WTC11 (cell line): ENCODE measurements at regions not wholly inside any gene's neighbourhood (a gene's known extent, or its start where the extent isn't known, plus 50 kb on each side); places are given as distances from the start of the nearest gene placed in this dataset.

Experiments used
- ATAC-seq: fragments of 200-7000 bp; cut with Tn5 transposase; 2 replicates; pipeline ENCODE4 v1.10.0; 2021; ENCODE audit warnings: mild to moderate bottlenecking, moderate library complexity
- CTCF ChIA-PET: fragments of 300-600 bp; sonication (Branson Sonifier 250); formaldehyde crosslinking; loops from one replicate; lab custom pipeline; 2021; ENCODE audit warnings: antibody characterized with exemption; lab: Charles Lee
- POLR2A ChIA-PET: fragments of 350-600 bp; sonication (Branson Sonifier 250); formaldehyde crosslinking; loops from one replicate; lab custom pipeline; 2021; ENCODE audit warnings: antibody characterized with exemption; lab: Charles Lee
- DNase-seq: peaks from one replicate; pipeline ENCODE4 v3.0.0; 2021; ENCODE audit warnings: low spot score
- H3K27ac Mint-ChIP-seq: 2 replicates; pipeline ENCODE4 v1.8.0; 2021; ENCODE audit warnings: mixed read lengths
- H3K27me3 Mint-ChIP-seq: 2 replicates; pipeline ENCODE4 v1.8.0; 2021; ENCODE audit warnings: low read depth, mild to moderate bottlenecking, moderate library complexity, mixed read lengths
- H3K36me3 Mint-ChIP-seq: 2 replicates; pipeline ENCODE4 v1.8.0; 2021; ENCODE audit warnings: mixed read lengths
- H3K4me1 Mint-ChIP-seq: 2 replicates; pipeline ENCODE4 v1.8.0; 2022; ENCODE audit warnings: mixed read lengths
- H3K4me3 Mint-ChIP-seq: 2 replicates; pipeline ENCODE4 v1.8.0; 2021; ENCODE audit warnings: mild to moderate bottlenecking, moderate library complexity, mixed read lengths
- H3K9me3 Mint-ChIP-seq: 2 replicates; pipeline ENCODE4 v1.8.0; 2021; ENCODE audit warnings: mixed read lengths
- CREB1 ChIP-seq: sonication (generic); formaldehyde crosslinking; IDR thresholded peaks from 2 replicates; pipeline ENCODE4 v1.8.0; 2023; ENCODE audit warnings: mild to moderate bottlenecking, missing genetic modification reagents
- CREM ChIP-seq: sonication (generic); formaldehyde crosslinking; IDR thresholded peaks from 2 replicates; pipeline ENCODE4 v1.8.1; 2022; ENCODE audit warnings: mild to moderate bottlenecking, missing genetic modification reagents, moderate library complexity
- ELF4 ChIP-seq: sonication (generic); formaldehyde crosslinking; IDR thresholded peaks from 2 replicates; pipeline ENCODE4 v1.8.1; 2022; ENCODE audit warnings: low read depth, mild to moderate bottlenecking, moderate library complexity, missing genetic modification reagents
- ESRRA ChIP-seq: sonication (generic); formaldehyde crosslinking; IDR thresholded peaks from 2 replicates; pipeline ENCODE4 v1.8.1; 2022; ENCODE audit warnings: mild to moderate bottlenecking, missing genetic modification reagents, borderline replicate concordance
- GRHL2 ChIP-seq: fragments of 250-450 bp; sonication (Bioruptor Pico); IDR thresholded peaks from 2 replicates; pipeline ENCODE4 v1.8.0; 2022; ENCODE audit warnings: mild to moderate bottlenecking, moderate library complexity; ENCODE audit not compliant: insufficient replicate concordance, severe bottlenecking
- IRF2 ChIP-seq: sonication (generic); formaldehyde crosslinking; IDR thresholded peaks from 2 replicates; pipeline ENCODE4 v1.8.0; 2022; ENCODE audit warnings: low read depth, missing genetic modification reagents, borderline replicate concordance
- MXD4 ChIP-seq: fragments of 250-450 bp; sonication (Bioruptor Pico); IDR thresholded peaks from 2 replicates; pipeline ENCODE4 v1.8.0; 2021; ENCODE audit warnings: mild to moderate bottlenecking, moderate library complexity, borderline replicate concordance
- NFYB ChIP-seq: sonication (generic); formaldehyde crosslinking; conservative IDR thresholded peaks from 2 replicates; pipeline ENCODE4 v1.8.0; 2022; ENCODE audit warnings: low read depth, missing genetic modification reagents
- NR3C1 ChIP-seq: sonication (generic); formaldehyde crosslinking; conservative IDR thresholded peaks from 2 replicates; pipeline ENCODE4 v1.8.1; 2023; ENCODE audit warnings: low read depth, mild to moderate bottlenecking, missing genetic modification reagents
- OVOL2 ChIP-seq: fragments of 250-450 bp; sonication (Bioruptor Pico); IDR thresholded peaks from 2 replicates; pipeline ENCODE4 v1.9.0; 2021; ENCODE audit warnings: mild to moderate bottlenecking, borderline replicate concordance
- RELA ChIP-seq: sonication (generic); formaldehyde crosslinking; IDR thresholded peaks from 2 replicates; pipeline ENCODE4 v1.8.1; 2022; ENCODE audit warnings: missing genetic modification reagents, mild to moderate bottlenecking, borderline replicate concordance
- SMAD3 ChIP-seq: sonication (generic); formaldehyde crosslinking; IDR thresholded peaks from 2 replicates; pipeline ENCODE4 v1.8.0; 2022; ENCODE audit warnings: missing genetic modification reagents, mild to moderate bottlenecking, borderline replicate concordance
- SMAD4 ChIP-seq: sonication (generic); formaldehyde crosslinking; IDR thresholded peaks from 2 replicates; pipeline ENCODE4 v1.8.0; 2022; ENCODE audit warnings: mild to moderate bottlenecking, missing genetic modification reagents
- TCF7 ChIP-seq: sonication (generic); formaldehyde crosslinking; IDR thresholded peaks from 2 replicates; pipeline ENCODE4 v1.8.0; 2022; ENCODE audit warnings: mild to moderate bottlenecking, low read depth, missing genetic modification reagents, moderate library complexity
- ZNF263 ChIP-seq: sonication (generic); formaldehyde crosslinking; IDR thresholded peaks from 2 replicates; pipeline ENCODE4 v1.8.1; 2022; ENCODE audit warnings: low read depth, mild to moderate bottlenecking, moderate library complexity, missing genetic modification reagents
- ZNF317 ChIP-seq: sonication (generic); formaldehyde crosslinking; IDR thresholded peaks from 2 replicates; pipeline ENCODE4 v1.8.1; 2023; ENCODE audit warnings: low read depth, mild to moderate bottlenecking, moderate library complexity, missing genetic modification reagents, borderline replicate concordance
- ZNF423 ChIP-seq: fragments of 250-450 bp; sonication (Bioruptor Pico); IDR thresholded peaks from 2 replicates; pipeline ENCODE4 v2.1.2; 2022; ENCODE audit warnings: mild to moderate bottlenecking, moderate library complexity
- TF ChIP-seq, protein P1 (sequence below): sonication (generic); formaldehyde crosslinking; IDR thresholded peaks from 2 replicates; pipeline ENCODE4 v1.8.0; 2022; ENCODE audit warnings: missing genetic modification reagents
- TF ChIP-seq, protein P2 (sequence below): sonication (generic); formaldehyde crosslinking; conservative IDR thresholded peaks from 2 replicates; pipeline ENCODE4 v1.8.1; 2022; ENCODE audit warnings: mild to moderate bottlenecking, missing genetic modification reagents
- TF ChIP-seq, protein P3 (sequence below): sonication (generic); formaldehyde crosslinking; IDR thresholded peaks from 2 replicates; pipeline ENCODE4 v1.8.0; 2022; ENCODE audit warnings: mild to moderate bottlenecking, missing genetic modification reagents
- TF ChIP-seq, protein P4 (sequence below): sonication (generic); formaldehyde crosslinking; IDR thresholded peaks from 2 replicates; pipeline ENCODE4 v1.8.1; 2022; ENCODE audit warnings: mild to moderate bottlenecking, moderate library complexity, missing genetic modification reagents
- TF ChIP-seq, protein P5 (sequence below): sonication (generic); formaldehyde crosslinking; IDR thresholded peaks from 2 replicates; pipeline ENCODE4 v1.8.0; 2022; ENCODE audit warnings: mild to moderate bottlenecking, missing genetic modification reagents

DNA sequence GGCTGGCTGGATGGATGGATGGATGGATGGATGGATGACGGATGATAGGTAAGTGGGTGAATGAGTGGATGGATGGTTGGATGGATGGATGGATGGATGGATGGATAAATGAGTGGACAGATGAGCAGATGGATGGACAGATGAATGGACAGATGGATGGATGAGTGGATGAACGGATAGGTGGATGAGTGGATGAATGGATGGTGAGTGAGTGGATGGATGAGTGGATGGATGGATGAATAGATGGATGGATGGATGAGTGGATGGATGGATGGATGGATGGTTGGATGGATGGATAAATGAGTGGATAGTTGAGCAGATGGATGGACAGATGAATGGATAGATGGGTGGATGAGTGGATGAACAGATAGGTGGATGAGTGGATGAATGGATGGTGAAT lies 340.7 kb upstream of the AUTS2 start (continued):
- TF ChIP-seq ESRRA (CRISPR knock-in tag) (no peak), TCF7 (CRISPR knock-in tag) (no peak), ZNF423 (CRISPR knock-in tag) (no peak)

DNA sequence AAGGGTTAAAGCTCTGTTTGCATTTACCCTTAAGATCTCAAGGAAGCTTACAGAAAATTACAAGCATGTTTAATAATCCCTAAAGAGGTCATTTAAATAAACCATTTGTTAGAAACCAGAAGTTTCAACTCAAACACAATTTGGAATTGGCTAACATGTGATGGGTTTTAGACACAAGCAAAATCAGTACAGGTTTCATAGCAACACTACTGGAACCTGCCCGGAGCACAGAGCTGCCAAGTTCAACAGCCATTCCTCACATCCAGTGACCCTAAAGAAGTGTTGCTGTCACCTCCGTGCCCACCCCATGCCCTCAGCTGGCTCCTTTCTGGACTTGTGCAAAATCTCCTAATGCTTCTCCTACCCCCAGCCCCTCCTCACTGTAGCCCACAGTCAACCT lies 338.8 kb upstream of the AUTS2 start:
- Mint-ChIP-seq H3K27me3 (peaks cover 42% of the 10 kb centered on the region), H3K27ac (no peak overlapping the region), H3K9me3 (peaks cover 2% of the 10 kb centered on the region), H3K36me3 (no peaks in the 10 kb centered on the region), H3K4me3 (no peak overlapping the region), H3K4me1 (no peaks in the 10 kb centered on the region)
- DNase-seq (no peak), ATAC-seq (no peak)
- ChIA-PET POLR2A (no interaction called here), CTCF (no interaction called here)
- TF ChIP-seq NFYB (no peak), ZNF263 (CRISPR knock-in tag) (no peak), NR3C1 (CRISPR knock-in tag) (no peak), CREM (CRISPR knock-in tag) (no peak), GRHL2 (CRISPR knock-in tag) (no peak)
- TF ChIP-seq, protein P1, sequence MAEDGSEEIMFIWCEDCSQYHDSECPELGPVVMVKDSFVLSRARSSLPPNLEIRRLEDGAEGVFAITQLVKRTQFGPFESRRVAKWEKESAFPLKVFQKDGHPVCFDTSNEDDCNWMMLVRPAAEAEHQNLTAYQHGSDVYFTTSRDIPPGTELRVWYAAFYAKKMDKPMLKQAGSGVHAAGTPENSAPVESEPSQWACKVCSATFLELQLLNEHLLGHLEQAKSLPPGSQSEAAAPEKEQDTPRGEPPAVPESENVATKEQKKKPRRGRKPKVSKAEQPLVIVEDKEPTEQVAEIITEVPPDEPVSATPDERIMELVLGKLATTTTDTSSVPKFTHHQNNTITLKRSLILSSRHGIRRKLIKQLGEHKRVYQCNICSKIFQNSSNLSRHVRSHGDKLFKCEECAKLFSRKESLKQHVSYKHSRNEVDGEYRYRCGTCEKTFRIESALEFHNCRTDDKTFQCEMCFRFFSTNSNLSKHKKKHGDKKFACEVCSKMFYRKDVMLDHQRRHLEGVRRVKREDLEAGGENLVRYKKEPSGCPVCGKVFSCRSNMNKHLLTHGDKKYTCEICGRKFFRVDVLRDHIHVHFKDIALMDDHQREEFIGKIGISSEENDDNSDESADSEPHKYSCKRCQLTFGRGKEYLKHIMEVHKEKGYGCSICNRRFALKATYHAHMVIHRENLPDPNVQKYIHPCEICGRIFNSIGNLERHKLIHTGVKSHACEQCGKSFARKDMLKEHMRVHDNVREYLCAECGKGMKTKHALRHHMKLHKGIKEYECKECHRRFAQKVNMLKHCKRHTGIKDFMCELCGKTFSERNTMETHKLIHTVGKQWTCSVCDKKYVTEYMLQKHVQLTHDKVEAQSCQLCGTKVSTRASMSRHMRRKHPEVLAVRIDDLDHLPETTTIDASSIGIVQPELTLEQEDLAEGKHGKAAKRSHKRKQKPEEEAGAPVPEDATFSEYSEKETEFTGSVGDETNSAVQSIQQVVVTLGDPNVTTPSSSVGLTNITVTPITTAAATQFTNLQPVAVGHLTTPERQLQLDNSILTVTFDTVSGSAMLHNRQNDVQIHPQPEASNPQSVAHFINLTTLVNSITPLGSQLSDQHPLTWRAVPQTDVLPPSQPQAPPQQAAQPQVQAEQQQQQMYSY (CRISPR knock-in tag), result no peak
- TF ChIP-seq, protein P2, sequence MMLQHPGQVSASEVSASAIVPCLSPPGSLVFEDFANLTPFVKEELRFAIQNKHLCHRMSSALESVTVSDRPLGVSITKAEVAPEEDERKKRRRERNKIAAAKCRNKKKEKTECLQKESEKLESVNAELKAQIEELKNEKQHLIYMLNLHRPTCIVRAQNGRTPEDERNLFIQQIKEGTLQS (CRISPR knock-in tag), result no peak

DNA sequence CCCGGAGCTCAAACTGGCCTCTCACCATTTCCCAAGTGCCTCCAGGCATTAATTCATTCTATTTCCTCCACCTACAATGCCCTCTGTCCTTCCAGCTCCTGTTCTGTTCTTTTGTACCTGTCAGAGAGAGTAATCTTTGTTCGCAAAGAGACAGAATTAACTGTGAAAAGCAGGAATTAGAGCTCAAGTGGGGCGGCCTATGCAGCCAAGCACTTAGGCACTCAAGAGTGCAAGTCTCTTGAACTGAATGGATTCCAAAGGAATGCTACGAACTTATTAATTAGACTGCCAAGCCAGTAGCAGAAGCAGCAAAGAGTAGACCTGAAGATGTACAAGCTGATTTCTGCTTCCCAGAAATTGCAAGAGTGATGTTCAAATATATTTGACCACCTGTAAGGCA lies 338.3 kb upstream of the AUTS2 start:
- H3K36me3 Mint-ChIP-seq, result no peaks in the 10 kb centered on the region
- TF ChIP-seq, protein P3, sequence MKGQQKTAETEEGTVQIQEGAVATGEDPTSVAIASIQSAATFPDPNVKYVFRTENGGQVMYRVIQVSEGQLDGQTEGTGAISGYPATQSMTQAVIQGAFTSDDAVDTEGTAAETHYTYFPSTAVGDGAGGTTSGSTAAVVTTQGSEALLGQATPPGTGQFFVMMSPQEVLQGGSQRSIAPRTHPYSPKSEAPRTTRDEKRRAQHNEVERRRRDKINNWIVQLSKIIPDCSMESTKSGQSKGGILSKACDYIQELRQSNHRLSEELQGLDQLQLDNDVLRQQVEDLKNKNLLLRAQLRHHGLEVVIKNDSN (CRISPR knock-in tag), result no peak
- TF ChIP-seq SMAD4 (CRISPR knock-in tag), result no peak
- TF ChIP-seq MXD4 (CRISPR knock-in tag), result no peak
- no peak for TF ChIP-seq ESRRA (CRISPR knock-in tag)
- TF ChIP-seq OVOL2 (CRISPR knock-in tag), result no peak
- TF ChIP-seq IRF2 (CRISPR knock-in tag), result no peak
- no peak for TF ChIP-seq SMAD3 (CRISPR knock-in tag)
- no peak for TF ChIP-seq RELA (CRISPR knock-in tag)
- TF ChIP-seq ZNF317 (CRISPR knock-in tag), result no peak
- TF ChIP-seq CREB1 (CRISPR knock-in tag), result no peak
- TF ChIP-seq TCF7 (CRISPR knock-in tag), result no peak
- TF ChIP-seq, protein P4, sequence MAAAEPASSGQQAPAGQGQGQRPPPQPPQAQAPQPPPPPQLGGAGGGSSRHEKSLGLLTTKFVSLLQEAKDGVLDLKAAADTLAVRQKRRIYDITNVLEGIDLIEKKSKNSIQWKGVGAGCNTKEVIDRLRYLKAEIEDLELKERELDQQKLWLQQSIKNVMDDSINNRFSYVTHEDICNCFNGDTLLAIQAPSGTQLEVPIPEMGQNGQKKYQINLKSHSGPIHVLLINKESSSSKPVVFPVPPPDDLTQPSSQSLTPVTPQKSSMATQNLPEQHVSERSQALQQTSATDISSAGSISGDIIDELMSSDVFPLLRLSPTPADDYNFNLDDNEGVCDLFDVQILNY (CRISPR knock-in tag), result no peak
- no peak for TF ChIP-seq ELF4
- TF ChIP-seq, protein P5, sequence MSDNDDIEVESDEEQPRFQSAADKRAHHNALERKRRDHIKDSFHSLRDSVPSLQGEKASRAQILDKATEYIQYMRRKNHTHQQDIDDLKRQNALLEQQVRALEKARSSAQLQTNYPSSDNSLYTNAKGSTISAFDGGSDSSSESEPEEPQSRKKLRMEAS (CRISPR knock-in tag), result no peak
- no peaks in the 10 kb centered on the region; the same call in 1 of the 2 replicates for H3K9me3 Mint-ChIP-seq
- H3K4me3 Mint-ChIP-seq, result no peak overlapping the region
- H3K27me3 Mint-ChIP-seq, result peaks cover 37% of the 10 kb centered on the region
- ATAC-seq (no peak), DNase-seq (no peak)
- H3K27ac Mint-ChIP-seq, result no peak overlapping the region
- H3K4me1 Mint-ChIP-seq, result no peaks in the 10 kb centered on the region
- POLR2A ChIA-PET, result no interaction called here
- CTCF ChIA-PET, result no interaction called here
